ENCODE measurements at regions not wholly inside any gene's neighbourhood (a gene's known extent, or its start where the extent isn't known, plus 50 kb on each side); places are given as distances from the start of the nearest gene placed in this dataset.
"Not testable (repeated sequence)": the region's sequence is repeated elsewhere in the genome, so short reads cannot be mapped to it uniquely, and the experiment has no call there.

- peak; percentile 16 for DNase-seq
These were observed 57.0 kb downstream of the PCDH20 start for GRCh38 chr13:61358599-61358998.

- DNase-seq = no peak
These were observed 65.3 kb downstream of the PCDH20 start for GRCh38 chr13:61350341-61350740.

GRCh38 chr13:61339054-61339621 lies 76.5 kb downstream of the PCDH20 start:
- no peak for DNase-seq

- DNase-seq = no peak
These were observed 99.0 kb downstream of the PCDH20 start for GRCh38 chr13:61316647-61317046.

GRCh38 chr13:61294467-61295191 lies 121.0 kb downstream of the PCDH20 start:
- peak; percentile 42 for DNase-seq

- DNase-seq = no peak
These were observed 129.4 kb downstream of the PCDH20 start for GRCh38 chr13:61286148-61286745.

- DNase-seq = no peak
These were observed 137.9 kb downstream of the PCDH20 start for GRCh38 chr13:61277586-61278276.

GRCh38 chr13:61277088-61277487 lies 138.6 kb downstream of the PCDH20 start:
- no peak for DNase-seq

- no peak for DNase-seq
These were observed 139.2 kb downstream of the PCDH20 start for GRCh38 chr13:61276401-61276800.

- DNase-seq = no peak
These were observed 139.9 kb downstream of the PCDH20 start for GRCh38 chr13:61275736-61276135.

- DNase-seq = no peak
These were observed 140.4 kb downstream of the PCDH20 start for GRCh38 chr13:61275251-61275650.

GRCh38 chr13:61266896-61267295 lies 148.8 kb downstream of the PCDH20 start:
- not testable (repeated sequence) for DNase-seq

GRCh38 chr13:61261746-61262472 lies 153.7 kb downstream of the PCDH20 start:
- DNase-seq = no peak

- DNase-seq = no peak
These were observed 157.5 kb downstream of the PCDH20 start for GRCh38 chr13:61258185-61258584.

GRCh38 chr13:61255040-61255796 lies 160.4 kb downstream of the PCDH20 start:
- DNase-seq = no peak

GRCh38 chr13:61253105-61253877 lies 162.4 kb downstream of the PCDH20 start:
- no peak for DNase-seq

GRCh38 chr13:61252213-61252612 lies 163.4 kb downstream of the PCDH20 start:
- DNase-seq = no peak

GRCh38 chr13:61247149-61247936 lies 168.3 kb downstream of the PCDH20 start:
- DNase-seq = no peak

- DNase-seq = no peak
These were observed 169.3 kb downstream of the PCDH20 start for GRCh38 chr13:61246351-61246750.

GRCh38 chr13:61215601-61216000 lies 200.0 kb downstream of the PCDH20 start:
- no peak for DNase-seq

- DNase-seq = no peak
These were observed 200.5 kb downstream of the PCDH20 start for GRCh38 chr13:61215116-61215515.
